Pancreas (tissue), 10 donors: ENCODE measurements at regions not wholly inside any gene's neighbourhood (a gene's known extent, or its start where the extent isn't known, plus 50 kb on each side); places are given as distances from the start of the nearest gene placed in this dataset.
"Not testable (repeated sequence)": the region's sequence is repeated elsewhere in the genome, so short reads cannot be mapped to it uniquely, and the experiment has no call there.

Source experiments
- ATAC-seq, 4 donors: fragments of 200-7000 bp; cut with Tn5 transposase; one replicate each; pipeline versions ENCODE4 v1.8.0 to v1.9.1; 2020; ENCODE audit warnings: mild to moderate bottlenecking in 4 of 4, moderate library complexity in 4 of 4
- DNase-seq, 6 donors: peaks; one replicate each; pipeline ENCODE4 v3.0.0-alpha.2; 2020
- FAIRE-seq: peaks from 2 replicates; lab custom pipeline; 2012; peaks lifted over from hg19 to GRCh38; lab: Jason Lieb, UNC
- H3K27ac ChIP-seq, 4 donors: fragments of 200-600 bp; sonication (generic); 1 replicate in 3 of 4; 2 replicates in 1 of 4; pipeline versions ENCODE4 v1.5.0 to v1.8.0; 2020
- H3K27me3 ChIP-seq, 4 donors: fragments of 200-600 bp; one replicate each; pipeline ENCODE4 v1.8.0; 2021
- H3K36me3 ChIP-seq, 3 donors: fragments of 200-600 bp; sonication (generic) in 1 of 3; one replicate each; pipeline versions ENCODE4 v1.5.0 to v1.8.0; 2020 to 2021
- H3K4me1 ChIP-seq, 3 donors: fragments of 200-600 bp; one replicate each; pipeline ENCODE4 v1.8.0; 2021
- H3K4me3 ChIP-seq, 4 donors: fragments of 200-600 bp; sonication (generic) in 2 of 4; one replicate each; pipeline versions ENCODE4 v1.5.0 to v1.8.0; 2020 to 2021
- H3K9me3 ChIP-seq, 4 donors: fragments of 200-600 bp; one replicate each; pipeline ENCODE4 v1.8.0; 2021
- CTCF ChIP-seq, 4 donors: fragments of 200-600 bp; sonication (generic) in 3 of 4; IDR thresholded peaks; one replicate each; pipeline versions ENCODE4 v1.5.0 to v1.8.0; 2021; ENCODE audit warnings: antibody characterized with exemption in 4 of 4
- WGBS, 2 donors: extraction: QIAGEN DNeasy Blood & Tissue Kit; methylation state at CpG; one replicate each; pipeline ENCODE4 v1.1.7; 2013; 5-methylcytosine and 5-hydroxymethylcytosine counted together
- intact Hi-C, 3 donors: fragments of 100-400 bp; cut with DNase I; formaldehyde crosslinking; loops; one replicate each; pipeline versions ENCODE4 v1.11.1 to v1.14.2; 2022
- donor health status: healthy with polysubstance abuse.
- donor health status: DM: no; HTN: no; CAD: no; lungs with moderate emphysema.
- donor health status: DM: no; HTN: no; CAD: no.
- donor health status: control.
- donor health status: control.
- donor health status: Bipolar disorder and iron deficiency.
- donor health status: DM: yes; HTN: yes; CAD: no.
- donor health status: DM: no; HTN: no; CAD: no.
- donor health status: DM: no; HTN: no; CAD: no.
- donor health status: DM: yes; HTN: yes; CAD: no.

- FAIRE-seq, result no peak
Observed at GRCh38 chr4:181798536-181798935, 444.7 kb upstream of the TENM3 start.

GRCh38 chr4:181799561-181800069 lies 443.6 kb upstream of the TENM3 start:
- intact Hi-C loops, result no loop called here
- H3K27ac ChIP-seq, result no peak overlapping the region

More at GRCh38 chr4:181798536-181798935, 444.7 kb upstream of the TENM3 start:
- TF ChIP-seq CTCF (IDR thresholded peaks at IDR 0.05), result no peak
- no peak overlapping the region for H3K4me3 ChIP-seq
- H3K36me3 ChIP-seq, result no peaks in the 10 kb centered on the region
- WGBS, 2 donors, result 47 to 52% methylated on average over 2 of the region's 2 CpGs
- H3K27me3 ChIP-seq, result no peaks in the 10 kb centered on the region
- no peak for DNase-seq
- H3K27ac ChIP-seq, result no peak overlapping the region
- H3K4me1 ChIP-seq, result no peaks in the 10 kb centered on the region
- no peak for ATAC-seq
- intact Hi-C loops, result no loop called here
- H3K9me3 ChIP-seq, result no peaks in the 10 kb centered on the region

GRCh38 chr4:181802207-181802606 lies 441.0 kb upstream of the TENM3 start:
- H3K36me3 ChIP-seq, result no peaks in the 10 kb centered on the region
- FAIRE-seq, result no peak
- no peaks in the 10 kb centered on the region for H3K4me1 ChIP-seq
- intact Hi-C loops, result no loop called here
- no peak overlapping the region for H3K27ac ChIP-seq
- no peak overlapping the region for H3K4me3 ChIP-seq
- H3K9me3 ChIP-seq, result no peaks in the 10 kb centered on the region
- no peaks in the 10 kb centered on the region for H3K27me3 ChIP-seq
- 66 to 78% methylated on average over 2 of the region's 2 CpGs for WGBS, 2 donors
- ATAC-seq, result no peak
- DNase-seq, result no peak
- no peak for TF ChIP-seq CTCF (IDR thresholded peaks at IDR 0.05)

More at GRCh38 chr4:181799561-181800069, 443.6 kb upstream of the TENM3 start:
- no peaks in the 10 kb centered on the region for H3K27me3 ChIP-seq
- no peak for FAIRE-seq
- 83 to 95% methylated on average over 10 of the region's 10 CpGs for WGBS, 2 donors
- H3K4me1 ChIP-seq, result no peaks in the 10 kb centered on the region
- TF ChIP-seq CTCF (IDR thresholded peaks at IDR 0.05), result no peak
- no peaks in the 10 kb centered on the region for H3K36me3 ChIP-seq
- H3K4me3 ChIP-seq, result no peak overlapping the region
- H3K9me3 ChIP-seq, result no peaks in the 10 kb centered on the region
- no peak for ATAC-seq
- DNase-seq, result no peak

GRCh38 chr4:181807771-181808170 lies 435.4 kb upstream of the TENM3 start:
- ATAC-seq (no peak), DNase-seq (no peak), FAIRE-seq (no peak)
- TF ChIP-seq CTCF (IDR thresholded peaks at IDR 0.05), result no peak
- intact Hi-C loops, result no loop called here
- Histone ChIP-seq H3K27me3 (no peaks in the 10 kb centered on the region), H3K9me3 (no peaks in the 10 kb centered on the region), H3K36me3 (no peaks in the 10 kb centered on the region), H3K27ac (no peak overlapping the region), H3K4me1 (no peaks in the 10 kb centered on the region), H3K4me3 (no peak overlapping the region)

- no peaks in the 10 kb centered on the region for H3K4me1 ChIP-seq
- H3K27ac ChIP-seq, result no peak overlapping the region
- intact Hi-C loops, result no loop called here
- DNase-seq, result no peak
- no peak for FAIRE-seq
- TF ChIP-seq CTCF (IDR thresholded peaks at IDR 0.05), result no peak
- WGBS, 2 donors, result 80 to 88% methylated on average over 5 of the region's 5 CpGs
- H3K36me3 ChIP-seq, result no peaks in the 10 kb centered on the region
- no peaks in the 10 kb centered on the region for H3K9me3 ChIP-seq
- H3K4me3 ChIP-seq, result no peak overlapping the region
- ATAC-seq, result no peak
- no peaks in the 10 kb centered on the region for H3K27me3 ChIP-seq
Observed at GRCh38 chr4:181810711-181811110, 432.5 kb upstream of the TENM3 start.

GRCh38 chr4:181811550-181811949 lies 431.7 kb upstream of the TENM3 start:
- ATAC-seq, DNase-seq, intact Hi-C loops, H3K4me3 ChIP-seq, H3K27ac ChIP-seq, H3K27me3 ChIP-seq, H3K36me3 ChIP-seq, H3K9me3 ChIP-seq, H3K4me1 ChIP-seq, FAIRE-seq: not testable (repeated sequence)
- 77 to 91% methylated on average over 5 of the region's 5 CpGs for WGBS, 2 donors
